CD8-positive, alpha-beta memory T cell (primary cell): ENCODE measurements at regions not wholly inside any gene's neighbourhood (a gene's known extent, or its start where the extent isn't known, plus 50 kb on each side); places are given as distances from the start of the nearest gene placed in this dataset.
"Not testable (repeated sequence)": the region's sequence is repeated elsewhere in the genome, so short reads cannot be mapped to it uniquely, and the experiment has no call there.

Source experiments
- CTCF ChIA-PET: fragments of 350-600 bp; sonication (Branson Sonifier 250); formaldehyde crosslinking; loops from one replicate; lab custom pipeline; 2021; ENCODE audit warnings: antibody characterized with exemption; lab: Charles Lee
- POLR2A ChIA-PET: fragments of 350-600 bp; sonication (Branson Sonifier 250); formaldehyde crosslinking; loops from one replicate; lab custom pipeline; 2021; ENCODE audit warnings: antibody characterized with exemption; lab: Charles Lee
- DNase-seq, 5 donors: peaks; one replicate each; pipeline versions ENCODE4 v3.0.0 to v3.0.0-alpha.2; 2020 to 2022; ENCODE audit warnings: mixed read lengths in 1 of 5
- H3K27ac ChIP-seq: one replicate; pipeline ENCODE4 v1.7.0; 2013; ENCODE audit warnings: low read depth, mild to moderate bottlenecking, low read length, moderate library complexity
- H3K27me3 ChIP-seq: 2 replicates; pipeline ENCODE4 v1.7.0; 2013; ENCODE audit warnings: low read length, mild to moderate bottlenecking; ENCODE audit not compliant: insufficient read depth, poor library complexity, severe bottlenecking
- H3K36me3 ChIP-seq: 2 replicates; pipeline ENCODE4 v1.7.0; 2013; ENCODE audit warnings: mild to moderate bottlenecking, low read length, moderate library complexity; ENCODE audit not compliant: insufficient read depth
- H3K4me1 ChIP-seq: 2 replicates; pipeline ENCODE4 v1.7.0; 2013; ENCODE audit warnings: mild to moderate bottlenecking, low read length, moderate library complexity; ENCODE audit not compliant: insufficient read depth
- H3K4me3 ChIP-seq: 2 replicates; pipeline ENCODE4 v1.7.0; 2013; ENCODE audit warnings: mild to moderate bottlenecking, low read length
- H3K9me3 ChIP-seq: 2 replicates; pipeline ENCODE4 v1.7.0; 2013; ENCODE audit warnings: mild to moderate bottlenecking, low read length
- H3K27ac Mint-ChIP-seq, 8 donors: one replicate each; pipeline ENCODE4 v1.8.0; 2020 to 2021; ENCODE audit warnings: mixed read lengths in 8 of 8, mild to moderate bottlenecking in 6 of 8, inconsistent platforms in 3 of 8, moderate library complexity in 3 of 8
- H3K27me3 Mint-ChIP-seq, 2 donors: one replicate each; pipeline ENCODE4 v1.8.0; 2020 to 2021; ENCODE audit warnings: mixed read lengths in 2 of 2, mild to moderate bottlenecking in 1 of 2, moderate library complexity in 1 of 2
- H3K36me3 Mint-ChIP-seq, 3 donors: one replicate each; pipeline ENCODE4 v1.8.0; 2020 to 2021; ENCODE audit warnings: mixed read lengths in 3 of 3, inconsistent platforms in 1 of 3, mild to moderate bottlenecking in 1 of 3
- H3K4me1 Mint-ChIP-seq, 3 donors: one replicate each; pipeline ENCODE4 v1.8.0; 2020 to 2021; ENCODE audit warnings: mixed read lengths in 3 of 3, inconsistent platforms in 1 of 3, mild to moderate bottlenecking in 1 of 3
- H3K4me3 Mint-ChIP-seq, 7 donors: one replicate each; pipeline ENCODE4 v1.8.0; 2020 to 2021; ENCODE audit warnings: mixed read lengths in 7 of 7, mild to moderate bottlenecking in 6 of 7, moderate library complexity in 4 of 7, inconsistent platforms in 2 of 7
- H3K9me3 Mint-ChIP-seq, 5 donors: one replicate each; pipeline ENCODE4 v1.8.0; 2020 to 2022; ENCODE audit warnings: mixed read lengths in 5 of 5, mild to moderate bottlenecking in 3 of 5, moderate library complexity in 2 of 5, inconsistent platforms in 1 of 5

DNA sequence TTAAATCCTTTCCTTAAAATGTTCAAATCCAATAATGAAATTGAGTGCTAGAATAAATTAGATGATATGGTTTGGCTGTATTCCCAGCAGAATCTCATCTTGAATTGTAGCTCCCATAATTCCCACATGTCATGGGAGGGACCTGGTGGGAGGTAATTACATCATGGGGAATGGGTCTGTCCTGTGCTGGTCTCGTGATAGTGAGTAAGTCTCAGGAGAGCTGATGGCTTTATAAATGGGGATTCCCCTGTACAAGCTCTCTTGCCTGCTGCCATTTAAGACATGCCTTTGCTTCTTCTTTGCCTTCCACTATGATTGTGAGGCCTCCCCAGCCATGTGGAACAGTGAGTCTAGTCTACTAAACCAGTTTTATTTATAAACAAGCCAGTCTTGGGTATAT lies 508.5 kb downstream of the ETNK1 start:
- H3K4me3 Mint-ChIP-seq, result no peak overlapping the region
- CTCF ChIA-PET, result no interaction called here
- H3K4me3 ChIP-seq, result no peak overlapping the region

DNA sequence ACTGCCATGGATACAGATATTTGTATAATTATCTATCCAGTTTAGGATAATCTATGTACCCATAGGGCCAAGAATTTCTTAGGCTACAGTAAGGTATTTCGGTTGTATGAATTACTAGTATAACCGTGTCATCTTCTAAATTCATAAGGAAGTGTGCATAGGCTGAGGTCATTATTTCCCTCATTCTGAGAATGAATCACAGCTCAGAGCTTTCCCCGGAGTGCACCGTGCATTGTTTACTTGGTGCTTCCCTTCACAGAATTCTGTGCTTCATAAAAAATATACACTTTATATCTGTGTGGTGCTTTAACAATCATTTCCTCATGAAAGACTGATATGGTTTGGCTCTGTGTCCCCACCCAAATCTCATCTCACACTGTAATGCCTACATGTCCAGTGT lies 514.1 kb downstream of the ETNK1 start:
- H3K27me3 Mint-ChIP-seq, result no peaks in the 10 kb centered on the region
- no peaks in the 10 kb centered on the region for H3K27me3 ChIP-seq

More for the DNA sequence above, 508.5 kb downstream of the ETNK1 start:
- Mint-ChIP-seq H3K36me3 (no peaks in the 10 kb centered on the region), H3K9me3 (peaks cover 0 to 5% (median 0%) of the 10 kb centered on the region in 5 donors), H3K27ac (no peak overlapping the region), H3K27me3 (no peaks in the 10 kb centered on the region), H3K4me1 (no peaks in the 10 kb centered on the region)
- POLR2A ChIA-PET, result no interaction called here
- Histone ChIP-seq H3K27ac (no peak overlapping the region), H3K36me3 (no peaks in the 10 kb centered on the region), H3K4me1 (no peaks in the 10 kb centered on the region), H3K9me3 (no peaks in the 10 kb centered on the region), H3K27me3 (no peaks in the 10 kb centered on the region)
- DNase-seq, result no peak

DNA sequence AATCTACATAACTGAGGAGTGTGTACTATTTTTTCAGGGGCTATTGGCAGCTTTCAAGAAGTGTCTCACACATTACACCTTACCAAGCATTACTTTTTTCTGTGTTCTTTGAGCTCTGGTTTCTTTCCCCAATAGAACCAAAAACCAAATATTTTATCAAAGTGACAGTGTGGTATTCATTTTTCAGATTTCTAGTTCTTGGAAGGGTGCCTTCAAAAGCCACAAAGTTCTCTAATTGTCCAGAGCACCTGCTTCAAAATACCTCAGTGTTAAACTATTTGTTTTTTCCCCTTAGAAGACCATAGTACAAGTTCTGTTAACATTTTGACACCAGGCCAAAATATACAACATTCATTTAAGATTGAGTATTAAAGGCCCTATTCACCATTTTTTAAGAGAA lies 515.7 kb downstream of the ETNK1 start:
- Histone ChIP-seq H3K9me3 (no peaks in the 10 kb centered on the region), H3K27me3 (no peaks in the 10 kb centered on the region), H3K4me3 (no peak overlapping the region), H3K36me3 (no peaks in the 10 kb centered on the region), H3K27ac (no peak overlapping the region), H3K4me1 (no peaks in the 10 kb centered on the region)
- DNase-seq, result no peak
- Mint-ChIP-seq H3K27ac (no peak overlapping the region), H3K9me3 (peaks cover 9 to 17% (median 10%) of the 10 kb centered on the region in 5 donors), H3K4me3 (no peak overlapping the region), H3K4me1 (no peaks in the 10 kb centered on the region), H3K27me3 (peaks cover 0 to 3% of the 10 kb centered on the region in 2 donors), H3K36me3 (no peaks in the 10 kb centered on the region)
- CTCF ChIA-PET, result no interaction called here
- POLR2A ChIA-PET, result no interaction called here

More for the DNA sequence above, 514.1 kb downstream of the ETNK1 start:
- no peaks in the 10 kb centered on the region for H3K4me1 ChIP-seq
- no peaks in the 10 kb centered on the region for H3K36me3 ChIP-seq
- Mint-ChIP-seq H3K4me1 (no peaks in the 10 kb centered on the region), H3K36me3 (no peaks in the 10 kb centered on the region), H3K9me3 (peaks cover 0 to 14% (median 3%) of the 10 kb centered on the region in 5 donors), H3K4me3 (no peak overlapping the region), H3K27ac (no peak overlapping the region)
- POLR2A ChIA-PET, result no interaction called here
- H3K4me3 ChIP-seq, result no peak overlapping the region
- H3K9me3 ChIP-seq, result no peaks in the 10 kb centered on the region
- DNase-seq, result no peak
- CTCF ChIA-PET, result no interaction called here
- H3K27ac ChIP-seq, result no peak overlapping the region

DNA sequence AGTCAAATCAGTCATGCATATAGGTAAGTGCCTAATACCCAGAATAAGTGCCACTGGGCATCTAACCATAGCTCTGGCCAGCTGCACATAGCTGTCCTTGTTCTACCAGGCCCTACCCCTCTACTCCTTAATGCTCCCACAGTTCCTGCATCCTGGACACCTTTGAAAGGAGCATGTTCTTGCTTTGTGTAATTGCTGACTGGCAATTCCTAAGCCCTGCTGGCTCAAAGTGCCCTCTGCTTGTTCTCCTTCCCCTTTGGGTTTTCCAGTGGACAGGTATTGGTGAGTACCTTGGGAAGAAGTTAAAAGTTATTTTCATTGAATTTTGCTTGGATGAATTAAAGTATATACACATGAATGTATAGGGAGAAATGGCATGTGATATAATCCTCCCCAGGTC lies 516.4 kb downstream of the ETNK1 start:
- Histone ChIP-seq H3K4me1 (no peaks in the 10 kb centered on the region), H3K4me3 (no peak overlapping the region), H3K27me3 (no peaks in the 10 kb centered on the region), H3K9me3 (no peaks in the 10 kb centered on the region), H3K36me3 (no peaks in the 10 kb centered on the region), H3K27ac (no peak overlapping the region)
- no peaks in the 10 kb centered on the region for H3K36me3 Mint-ChIP-seq
- peaks cover 0 to 3% of the 10 kb centered on the region in 2 donors for H3K27me3 Mint-ChIP-seq
- CTCF ChIA-PET, result no interaction called here
- H3K4me1 Mint-ChIP-seq, result no peaks in the 10 kb centered on the region
- POLR2A ChIA-PET, result no interaction called here
- H3K27ac Mint-ChIP-seq, result no peak overlapping the region
- no peak for DNase-seq
- no peak overlapping the region for H3K4me3 Mint-ChIP-seq
- H3K9me3 Mint-ChIP-seq, result peaks cover 9 to 17% (median 10%) of the 10 kb centered on the region in 5 donors

DNA sequence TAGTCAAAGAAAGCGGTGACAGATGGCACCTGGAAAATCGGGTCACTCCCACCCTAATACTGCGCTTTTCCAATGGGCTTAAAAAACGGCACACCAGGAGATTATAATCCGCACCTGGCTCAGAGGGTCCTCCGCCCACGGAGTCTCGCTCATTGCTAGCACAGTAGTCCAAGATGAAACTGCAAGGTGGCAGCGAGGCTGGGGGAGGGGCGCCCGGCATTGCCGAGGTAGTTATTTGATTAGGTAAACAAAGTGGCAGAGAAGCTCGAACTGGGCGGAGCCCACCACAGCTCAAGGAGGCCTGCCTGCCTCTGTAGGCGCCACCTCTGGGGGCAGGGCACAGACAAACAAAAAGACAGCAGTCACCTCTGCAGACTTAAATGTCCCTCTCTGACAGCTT lies 521.1 kb downstream of the ETNK1 start:
- CTCF ChIA-PET, H3K36me3 ChIP-seq, H3K9me3 ChIP-seq, H3K27me3 ChIP-seq, POLR2A ChIA-PET, H3K27ac Mint-ChIP-seq, H3K4me3 Mint-ChIP-seq, H3K27me3 Mint-ChIP-seq, H3K4me3 ChIP-seq, DNase-seq, H3K27ac ChIP-seq, H3K4me1 ChIP-seq, H3K36me3 Mint-ChIP-seq, H3K4me1 Mint-ChIP-seq: not testable (repeated sequence)
- peaks cover 10 to 18% (median 12%) of the 10 kb centered on the region in 5 donors for H3K9me3 Mint-ChIP-seq

DNA sequence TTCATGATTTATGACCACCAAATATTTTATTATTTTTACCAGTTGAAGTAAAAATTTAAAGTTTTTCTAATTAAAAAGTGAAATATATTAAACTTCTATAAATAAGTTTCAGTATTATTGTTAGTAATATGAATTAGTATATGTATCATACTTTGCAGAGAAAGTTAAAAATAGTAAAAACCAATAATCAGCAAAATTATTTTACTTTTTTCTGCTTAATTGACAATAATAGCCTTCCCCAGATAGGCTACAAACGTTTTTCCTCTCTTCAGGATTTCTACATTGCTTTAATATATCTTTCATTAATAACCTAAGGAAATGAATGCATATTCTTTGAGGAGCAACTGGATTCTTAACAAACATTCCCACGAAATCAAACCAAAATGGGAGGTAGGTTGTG lies 543.5 kb downstream of the ETNK1 start:
- no peaks in the 10 kb centered on the region for H3K36me3 Mint-ChIP-seq
- H3K27me3 Mint-ChIP-seq, result peaks cover 0 to 5% of the 10 kb centered on the region in 2 donors
- CTCF ChIA-PET, result no interaction called here
- Histone ChIP-seq H3K27me3 (no peaks in the 10 kb centered on the region), H3K36me3 (no peaks in the 10 kb centered on the region), H3K9me3 (no peaks in the 10 kb centered on the region), H3K4me3 (no peak overlapping the region), H3K27ac (no peak overlapping the region), H3K4me1 (no peaks in the 10 kb centered on the region)
- DNase-seq, result no peak
- POLR2A ChIA-PET, result no interaction called here
- no peak overlapping the region for H3K4me3 Mint-ChIP-seq
- H3K4me1 Mint-ChIP-seq, result no peaks in the 10 kb centered on the region
- H3K27ac Mint-ChIP-seq, result no peak overlapping the region
- H3K9me3 Mint-ChIP-seq, result peaks cover 0 to 9% (median 0%) of the 10 kb centered on the region in 5 donors

DNA sequence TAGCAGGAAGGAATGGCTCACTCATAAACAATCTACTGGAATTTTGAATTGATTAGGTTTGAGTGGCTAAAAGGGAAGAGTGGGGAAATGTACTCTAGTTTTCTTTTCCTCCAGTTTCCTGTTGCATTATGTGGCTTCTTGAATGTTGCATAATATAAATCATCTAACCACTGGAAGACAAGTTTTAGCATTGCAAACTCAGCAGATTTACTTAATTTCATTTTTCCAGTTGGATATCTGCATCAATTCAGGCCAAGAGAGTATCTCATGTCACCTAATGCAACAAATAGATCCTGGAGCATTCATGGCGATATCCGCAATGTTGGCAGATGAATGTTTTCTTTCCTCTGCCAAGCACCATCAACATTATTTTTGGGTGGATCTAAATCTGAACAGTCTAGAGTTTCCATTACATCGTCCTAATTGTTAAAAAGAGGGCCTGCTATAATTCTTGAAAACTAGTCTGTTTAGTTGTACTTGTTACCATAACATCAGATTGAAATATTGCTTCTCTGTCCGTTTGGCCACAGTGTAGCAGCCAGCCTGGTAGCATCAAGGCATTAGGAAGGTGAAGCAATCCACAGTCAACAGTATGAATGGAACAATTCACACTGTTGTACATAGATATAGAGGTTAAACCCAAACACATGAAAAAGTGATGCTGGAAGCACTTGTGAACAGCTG lies 544.2 kb downstream of the ETNK1 start:
- CTCF ChIA-PET, result no interaction called here
- POLR2A ChIA-PET, result no interaction called here
- no peaks in the 10 kb centered on the region for H3K27me3 ChIP-seq
- no peaks in the 10 kb centered on the region for H3K36me3 ChIP-seq
- Mint-ChIP-seq H3K36me3 (no peaks in the 10 kb centered on the region), H3K27me3 (peaks cover 0 to 5% of the 10 kb centered on the region in 2 donors), H3K4me3 (no peak overlapping the region), H3K27ac (no peak overlapping the region), H3K4me1 (no peaks in the 10 kb centered on the region), H3K9me3 (peaks cover 0 to 12% (median 2%) of the 10 kb centered on the region in 5 donors)
- H3K9me3 ChIP-seq, result no peaks in the 10 kb centered on the region
- no peak overlapping the region for H3K4me3 ChIP-seq
- H3K4me1 ChIP-seq, result no peaks in the 10 kb centered on the region
- DNase-seq, result no peak
- H3K27ac ChIP-seq, result no peak overlapping the region

DNA sequence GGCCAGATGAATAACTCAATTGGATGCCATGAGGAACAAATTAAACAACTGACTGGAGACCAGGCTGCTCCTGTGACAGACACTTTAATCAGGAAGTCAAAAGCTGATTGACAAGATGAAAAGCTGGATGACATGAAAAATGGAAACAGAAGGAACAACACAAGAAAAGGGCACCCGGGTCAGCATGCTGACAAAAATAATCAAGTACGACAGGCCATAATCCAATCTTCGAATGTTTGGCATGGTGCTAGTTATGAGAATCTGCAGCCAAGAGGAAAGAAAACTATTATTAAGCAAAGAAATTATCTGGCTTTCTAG lies 544.7 kb downstream of the ETNK1 start:
- Mint-ChIP-seq H3K9me3 (peaks cover 0 to 13% (median 2%) of the 10 kb centered on the region in 5 donors), H3K27me3 (peaks cover 0 to 5% of the 10 kb centered on the region in 2 donors), H3K36me3 (no peaks in the 10 kb centered on the region), H3K27ac (no peak overlapping the region), H3K4me1 (no peaks in the 10 kb centered on the region), H3K4me3 (no peak overlapping the region)
- Histone ChIP-seq H3K36me3 (no peaks in the 10 kb centered on the region), H3K4me1 (no peaks in the 10 kb centered on the region), H3K4me3 (no peak overlapping the region), H3K27me3 (no peaks in the 10 kb centered on the region), H3K9me3 (no peaks in the 10 kb centered on the region), H3K27ac (no peak overlapping the region)
- ChIA-PET POLR2A (no interaction called here), CTCF (no interaction called here)
- no peak for DNase-seq
